Esophagus squamous epithelium (tissue), 5 donors: ENCODE measurements at regions not wholly inside any gene's neighbourhood (a gene's known extent, or its start where the extent isn't known, plus 50 kb on each side); places are given as distances from the start of the nearest gene placed in this dataset.
"Not testable (repeated sequence)": the region's sequence is repeated elsewhere in the genome, so short reads cannot be mapped to it uniquely, and the experiment has no call there.

ENCODE experiments used
- DNase-seq: peaks from one replicate; lab custom pipeline; 2025; lab: John Stamatoyannopoulos, UW
- H3K27ac ChIP-seq, 4 donors: fragments of 200-600 bp; sonication (generic); one replicate each; pipeline ENCODE4 v1.5.1; 2016 to 2019; ENCODE audit warnings: mild to moderate bottlenecking in 1 of 4
- H3K27me3 ChIP-seq, 4 donors: fragments of 200-600 bp; sonication (generic); 1 replicate in 3 of 4; 2 replicates in 1 of 4; pipeline versions ENCODE4 v1.5.1 to v1.6.0; 2017 to 2021; ENCODE audit warnings: antibody characterized with exemption in 1 of 4
- H3K36me3 ChIP-seq, 3 donors: fragments of 200-600 bp; sonication (generic); one replicate each; pipeline ENCODE4 v1.5.1; 2016 to 2019
- H3K4me1 ChIP-seq, 3 donors: fragments of 200-600 bp; sonication (generic); one replicate each; pipeline ENCODE4 v1.5.1; 2017 to 2019
- H3K4me3 ChIP-seq, 4 donors: fragments of 200-600 bp; sonication (generic); 1 replicate in 3 of 4; 2 replicates in 1 of 4; pipeline ENCODE4 v1.5.1; 2016 to 2019; ENCODE audit warnings: mild to moderate bottlenecking in 2 of 4, moderate library complexity in 1 of 4
- H3K9me3 ChIP-seq, 3 donors: fragments of 200-600 bp; sonication (generic); one replicate each; pipeline ENCODE4 v1.5.1; 2016 to 2019
- POLR2A ChIP-seq, 4 donors: fragments of 450-650 bp; IDR thresholded peaks; one replicate each; pipeline ENCODE4 v1.6.1; 2017; ENCODE audit warnings: antibody characterized with exemption in 4 of 4, mild to moderate bottlenecking in 4 of 4, moderate library complexity in 3 of 4
- WGBS, 2 donors: methylation state at CpG; one replicate each; pipeline ENCODE4 v1.1.5; 2018; 5-methylcytosine and 5-hydroxymethylcytosine counted together
- intact Hi-C: fragments of 100-400 bp; cut with DNase I; formaldehyde crosslinking; loops from one replicate; pipeline ENCODE4 v1.15.0; 2022
- TF ChIP-seq, protein P1 (sequence below), 6 experiments: fragments of 450-650 bp in 4 of 6; fragments of 200-600 bp in 2 of 6; sonication (generic) in 2 of 6; IDR thresholded peaks; one replicate each; pipeline ENCODE4 v1.5.1; 2016 to 2019; ENCODE audit warnings: antibody characterized with exemption in 6 of 6, mild to moderate bottlenecking in 4 of 6, moderate library complexity in 4 of 6
- donor health status: DM: yes; HTN: yes; CAD: no.

DNA sequence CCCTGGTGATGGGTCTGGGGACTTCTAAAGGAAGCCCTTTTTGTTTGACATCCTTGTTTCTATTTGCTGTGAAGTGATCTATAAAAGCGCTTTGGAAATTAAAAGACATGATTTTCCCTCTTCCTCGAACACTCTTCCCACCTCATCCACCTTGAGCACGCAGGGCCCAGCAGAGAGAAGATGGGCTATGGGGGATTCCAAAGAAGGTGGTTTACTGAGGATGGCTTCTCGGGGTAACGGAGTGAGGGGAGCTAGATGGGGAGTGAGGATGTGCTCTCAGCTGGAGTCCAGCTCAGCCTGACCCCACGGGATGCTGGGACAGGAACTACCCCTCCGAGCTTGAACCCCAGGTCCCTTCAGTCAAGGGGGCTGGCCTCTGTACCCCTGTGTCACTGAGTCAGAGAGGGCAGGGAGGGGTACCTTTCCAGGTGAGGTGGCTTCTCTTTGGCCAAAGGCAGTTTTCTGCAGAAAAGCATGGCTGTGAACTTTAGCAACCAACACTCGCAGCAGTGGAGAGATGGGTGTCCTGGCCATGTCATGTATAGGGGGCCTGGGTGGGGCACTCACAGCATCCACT lies 180.7 kb upstream of the SMAD3 start:
- no peak overlapping the region for H3K27ac ChIP-seq
- DNase-seq: no peak

GRCh38 chr15:66885281-66885915 lies 180.0 kb upstream of the SMAD3 start:
- WGBS, 2 donors: 88 to 93% methylated on average over 4 of the region's 5 CpGs
- DNase-seq: no peak

More for the DNA sequence above, 180.7 kb upstream of the SMAD3 start:
- H3K36me3 ChIP-seq: no peaks in the 10 kb centered on the region
- peaks cover 6 to 26% (median 25%) of the 10 kb centered on the region in 3 donors for H3K4me1 ChIP-seq
- TF ChIP-seq, protein P1, sequence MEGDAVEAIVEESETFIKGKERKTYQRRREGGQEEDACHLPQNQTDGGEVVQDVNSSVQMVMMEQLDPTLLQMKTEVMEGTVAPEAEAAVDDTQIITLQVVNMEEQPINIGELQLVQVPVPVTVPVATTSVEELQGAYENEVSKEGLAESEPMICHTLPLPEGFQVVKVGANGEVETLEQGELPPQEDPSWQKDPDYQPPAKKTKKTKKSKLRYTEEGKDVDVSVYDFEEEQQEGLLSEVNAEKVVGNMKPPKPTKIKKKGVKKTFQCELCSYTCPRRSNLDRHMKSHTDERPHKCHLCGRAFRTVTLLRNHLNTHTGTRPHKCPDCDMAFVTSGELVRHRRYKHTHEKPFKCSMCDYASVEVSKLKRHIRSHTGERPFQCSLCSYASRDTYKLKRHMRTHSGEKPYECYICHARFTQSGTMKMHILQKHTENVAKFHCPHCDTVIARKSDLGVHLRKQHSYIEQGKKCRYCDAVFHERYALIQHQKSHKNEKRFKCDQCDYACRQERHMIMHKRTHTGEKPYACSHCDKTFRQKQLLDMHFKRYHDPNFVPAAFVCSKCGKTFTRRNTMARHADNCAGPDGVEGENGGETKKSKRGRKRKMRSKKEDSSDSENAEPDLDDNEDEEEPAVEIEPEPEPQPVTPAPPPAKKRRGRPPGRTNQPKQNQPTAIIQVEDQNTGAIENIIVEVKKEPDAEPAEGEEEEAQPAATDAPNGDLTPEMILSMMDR (IDR thresholded peaks at IDR 0.05): no peak
- TF ChIP-seq POLR2A (IDR thresholded peaks at IDR 0.05): no peak
- no peaks in the 10 kb centered on the region for H3K27me3 ChIP-seq
- H3K9me3 ChIP-seq: peaks cover 0 to 7% (median 5%) of the 10 kb centered on the region in 3 donors
- no peak overlapping the region for H3K4me3 ChIP-seq
- 94% methylated on average over 5 to 6 of the region's 8 CpGs for WGBS, 2 donors
- intact Hi-C loops: no loop called here

GRCh38 chr15:66886241-66886675 lies 179.1 kb upstream of the SMAD3 start:
- peaks cover 6 to 26% (median 25%) of the 10 kb centered on the region in 3 donors for H3K4me1 ChIP-seq
- no peaks in the 10 kb centered on the region for H3K36me3 ChIP-seq
- no peak for DNase-seq
- no peaks in the 10 kb centered on the region for H3K27me3 ChIP-seq
- H3K27ac ChIP-seq: no peak overlapping the region
- TF ChIP-seq, protein P1 (IDR thresholded peaks at IDR 0.05): no peak
- no peak for TF ChIP-seq POLR2A (IDR thresholded peaks at IDR 0.05)
- H3K4me3 ChIP-seq: no peak overlapping the region
- peaks cover 0 to 11% (median 5%) of the 10 kb centered on the region in 3 donors for H3K9me3 ChIP-seq
- intact Hi-C loops: no loop called here
- 73 to 87% methylated on average over 8 to 9 of the region's 9 CpGs for WGBS, 2 donors

More at GRCh38 chr15:66885281-66885915, 180.0 kb upstream of the SMAD3 start:
- H3K27ac ChIP-seq: no peak overlapping the region
- no peaks in the 10 kb centered on the region for H3K36me3 ChIP-seq
- TF ChIP-seq, protein P1 (IDR thresholded peaks at IDR 0.05): no peak
- no peak for TF ChIP-seq POLR2A (IDR thresholded peaks at IDR 0.05)
- no peak overlapping the region for H3K4me3 ChIP-seq
- no peaks in the 10 kb centered on the region for H3K27me3 ChIP-seq
- peaks cover 0 to 11% (median 5%) of the 10 kb centered on the region in 3 donors for H3K9me3 ChIP-seq
- intact Hi-C loops: no loop called here
- H3K4me1 ChIP-seq: peaks cover 6 to 26% (median 25%) of the 10 kb centered on the region in 3 donors

DNA sequence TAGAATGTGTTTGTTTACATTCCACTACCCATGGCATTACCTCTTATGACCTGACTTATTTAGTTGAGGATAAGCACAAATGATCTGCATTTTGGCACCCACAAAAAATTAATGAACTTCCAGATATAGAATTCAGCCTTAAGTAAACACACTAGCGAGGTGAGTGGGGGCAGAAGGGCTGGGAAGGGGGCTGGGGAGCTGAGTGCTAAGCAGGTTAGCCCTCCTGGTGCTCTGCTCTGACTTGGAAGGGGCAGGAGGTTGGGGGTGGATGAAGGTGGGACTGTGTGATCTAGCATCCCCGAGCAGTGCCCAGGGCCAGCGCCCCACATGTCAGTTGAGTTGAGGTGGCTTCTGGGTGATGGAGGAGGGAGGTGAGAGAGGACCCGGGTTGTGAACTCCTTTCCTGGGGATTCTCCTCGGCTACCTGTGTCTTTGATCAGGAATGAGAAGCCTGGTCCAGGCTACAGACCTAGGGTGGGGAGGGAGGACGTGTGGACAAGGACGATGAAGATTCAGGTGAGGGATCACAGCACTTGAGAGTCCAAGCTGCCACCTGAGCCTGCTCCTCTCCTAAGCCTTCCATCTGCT lies 178.6 kb upstream of the SMAD3 start:
- TF ChIP-seq, protein P1 (IDR thresholded peaks at IDR 0.05): no peak
- TF ChIP-seq POLR2A (IDR thresholded peaks at IDR 0.05): no peak
- no peak overlapping the region for H3K4me3 ChIP-seq
- H3K27me3 ChIP-seq: no peaks in the 10 kb centered on the region
- H3K9me3 ChIP-seq: peaks cover 0 to 11% (median 5%) of the 10 kb centered on the region in 3 donors
- intact Hi-C loops: no loop called here
- no peak for DNase-seq
- H3K4me1 ChIP-seq: peaks cover 6 to 26% (median 25%) of the 10 kb centered on the region in 3 donors
- no peaks in the 10 kb centered on the region for H3K36me3 ChIP-seq
- no peak overlapping the region for H3K27ac ChIP-seq
- 80 to 88% methylated on average over 6 to 7 of the region's 7 CpGs for WGBS, 2 donors

DNA sequence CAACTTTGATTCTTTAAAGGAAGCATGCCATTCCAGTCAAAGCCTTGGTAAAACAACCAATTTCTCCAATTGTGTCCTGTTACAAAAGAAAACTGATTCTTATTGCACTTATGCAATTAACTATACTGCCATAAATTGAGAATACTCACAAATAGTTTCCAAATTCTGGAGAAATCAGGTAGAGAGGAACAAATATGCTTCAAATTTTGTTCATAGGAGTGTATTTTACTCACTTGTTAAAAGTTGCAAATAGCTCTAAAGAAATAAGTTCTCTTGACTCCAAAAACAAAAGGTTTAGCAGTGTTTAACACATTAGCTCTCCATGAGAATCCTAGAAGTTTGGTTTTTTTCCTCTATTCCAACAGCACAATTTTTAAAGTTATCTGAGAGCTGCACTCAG lies 176.1 kb upstream of the SMAD3 start:
- H3K4me3 ChIP-seq, intact Hi-C loops, H3K36me3 ChIP-seq, H3K27ac ChIP-seq, H3K4me1 ChIP-seq, DNase-seq, H3K27me3 ChIP-seq: not testable (repeated sequence)
- peaks cover 0 to 11% (median 5%) of the 10 kb centered on the region in 3 donors for H3K9me3 ChIP-seq
